Activated CD4-positive, alpha-beta T cell treated with anti-CD3 and anti-CD28 coated beads, Interleukin-2, amount 50 U/mL, for 24 hours (primary cell): ENCODE measurements at regions not wholly inside any gene's neighbourhood (a gene's known extent, or its start where the extent isn't known, plus 50 kb on each side); places are given as distances from the start of the nearest gene placed in this dataset.
A peak's percentile ranks its signal among the peaks of the same experiment; 100 is the strongest.

Experiments used
- DNase-seq, 2 donors: peaks; one replicate each; pipeline ENCODE4 v3.0.0-alpha.2; 2020; ENCODE audit warnings: low read depth in 1 of 2, low spot score in 1 of 2

DNA sequence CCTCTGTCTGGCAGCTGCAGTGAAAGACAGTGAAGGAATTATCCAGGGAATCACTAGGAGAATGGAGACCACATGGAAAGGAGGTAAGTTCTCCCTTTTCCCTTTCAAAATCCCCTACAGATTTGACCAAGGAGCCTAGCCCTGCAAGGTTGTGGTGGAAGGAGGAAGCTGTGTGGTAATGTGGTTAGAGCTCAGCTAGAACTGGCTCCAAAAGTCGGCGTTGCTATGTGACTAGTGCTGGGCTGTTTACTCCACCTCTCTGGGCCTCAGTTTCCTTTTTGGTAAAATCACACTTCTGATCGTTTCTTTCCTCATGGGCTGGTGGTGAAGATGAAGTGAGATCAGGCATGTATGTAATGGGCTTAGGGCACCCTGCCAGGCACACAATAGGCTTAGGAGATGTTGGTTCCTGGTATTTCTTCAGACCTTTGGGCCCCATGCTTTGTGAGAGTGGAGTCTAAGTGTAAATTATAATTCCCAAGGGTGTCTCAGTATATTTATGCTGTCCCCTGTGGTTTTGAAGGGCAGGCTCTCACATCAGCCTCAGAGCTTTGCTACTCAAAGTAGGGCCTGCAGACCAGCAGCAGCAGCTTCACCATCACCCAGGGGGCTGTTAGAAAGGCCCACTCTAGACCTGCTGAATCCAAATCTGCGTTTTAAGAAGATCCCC lies 183.7 kb upstream of the BCOR start:
- no peak for DNase-seq

GRCh38 chrX:40279762-40280161 lies 182.0 kb upstream of the BCOR start:
- no peak for DNase-seq

DNA sequence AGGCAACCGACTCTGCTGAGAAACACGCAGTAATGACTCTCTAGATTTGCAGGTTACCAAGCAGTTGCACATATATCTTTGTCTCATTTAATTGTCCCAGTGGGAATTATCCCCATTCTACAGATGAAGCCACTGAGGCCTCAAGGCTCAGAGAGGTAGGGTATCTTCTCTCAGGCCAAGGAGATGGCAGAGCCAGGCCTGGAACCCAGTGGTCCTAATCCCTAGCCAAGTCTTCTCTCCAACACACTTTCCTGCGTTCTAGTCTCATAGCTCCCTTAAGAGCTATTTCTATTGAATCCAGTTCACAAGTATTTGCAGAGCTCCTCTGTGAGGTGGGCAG lies 181.3 kb upstream of the BCOR start:
- DNase-seq, result no peak

- no peak for DNase-seq
Observed at GRCh38 chrX:40278340-40279090, 180.8 kb upstream of the BCOR start.

GRCh38 chrX:40277672-40278071 lies 179.9 kb upstream of the BCOR start:
- DNase-seq, result no peak

DNA sequence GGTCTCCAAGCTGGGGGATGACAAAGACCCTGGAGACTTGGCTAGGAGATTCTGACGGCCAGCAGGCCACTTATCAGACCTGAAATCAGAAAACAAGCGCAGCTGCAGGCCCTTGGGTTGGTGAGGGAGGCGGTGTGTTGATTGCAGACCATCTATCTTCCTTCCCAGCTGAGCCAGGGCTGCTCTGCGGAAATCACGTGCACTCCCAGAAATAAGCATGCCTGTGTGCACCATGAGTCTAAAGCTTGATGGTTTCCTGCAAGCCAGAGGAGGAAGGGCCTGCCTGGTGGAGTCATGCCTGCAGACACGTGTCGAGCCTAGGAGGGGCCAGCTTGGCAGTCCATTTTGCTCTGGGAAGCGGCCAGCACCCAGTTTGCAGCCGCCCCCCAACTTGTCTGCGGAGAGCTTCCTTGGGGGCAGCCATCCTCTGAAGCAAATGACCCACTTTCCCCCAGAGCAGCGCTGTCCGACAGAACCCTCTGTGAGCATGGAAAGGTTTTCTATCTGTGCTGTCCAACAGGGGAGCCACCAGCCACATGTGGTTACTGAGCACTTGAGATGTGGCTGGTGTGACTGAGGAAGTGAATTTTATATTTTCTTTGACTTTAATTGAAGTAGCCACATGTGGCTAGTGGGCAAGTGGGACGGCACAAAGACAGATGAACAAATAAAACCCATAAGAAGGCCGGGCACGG lies 175.7 kb upstream of the BCOR start:
- no peak for DNase-seq

GRCh38 chrX:40272776-40273175 lies 175.0 kb upstream of the BCOR start:
- DNase-seq, result no peak

DNA sequence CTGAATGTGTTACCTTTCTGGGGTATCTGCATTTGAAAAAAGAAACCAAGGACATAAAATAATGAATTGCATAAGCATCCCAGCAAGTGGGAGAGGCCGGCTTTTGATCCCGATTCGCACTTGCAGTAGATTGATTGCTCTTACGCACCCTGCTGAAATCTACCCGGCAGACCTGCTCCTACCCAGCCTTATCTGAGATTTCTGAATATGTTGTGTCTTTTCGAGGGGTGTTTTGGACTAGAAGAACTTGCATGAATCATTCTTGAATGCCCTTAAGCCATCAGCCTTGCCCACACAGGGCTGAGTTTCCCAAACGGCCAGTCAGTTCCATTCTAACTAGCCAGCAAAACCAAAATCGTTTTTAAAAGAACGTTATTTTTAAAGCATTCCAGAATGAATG lies 174.4 kb upstream of the BCOR start:
- no peak for DNase-seq

DNA sequence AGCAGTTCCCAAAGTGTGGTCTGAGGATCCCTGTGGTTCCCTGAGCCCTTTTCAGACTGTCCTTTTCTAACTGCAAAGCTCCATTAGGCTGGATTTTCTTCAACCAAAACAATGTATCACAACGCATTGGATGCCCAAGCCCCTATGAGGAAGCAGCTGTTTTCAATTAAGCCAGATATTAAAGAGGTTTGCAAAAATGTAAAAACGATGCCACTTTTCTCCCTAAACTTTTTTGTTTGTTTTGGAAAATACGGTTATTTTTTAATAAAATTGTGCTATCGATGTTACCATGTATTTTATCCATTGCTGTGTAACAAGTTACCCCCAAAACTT lies 170.4 kb upstream of the BCOR start:
- DNase-seq, result no peak

- DNase-seq, result no peak
Observed at GRCh38 chrX:40267334-40268187, 169.8 kb upstream of the BCOR start.

DNA sequence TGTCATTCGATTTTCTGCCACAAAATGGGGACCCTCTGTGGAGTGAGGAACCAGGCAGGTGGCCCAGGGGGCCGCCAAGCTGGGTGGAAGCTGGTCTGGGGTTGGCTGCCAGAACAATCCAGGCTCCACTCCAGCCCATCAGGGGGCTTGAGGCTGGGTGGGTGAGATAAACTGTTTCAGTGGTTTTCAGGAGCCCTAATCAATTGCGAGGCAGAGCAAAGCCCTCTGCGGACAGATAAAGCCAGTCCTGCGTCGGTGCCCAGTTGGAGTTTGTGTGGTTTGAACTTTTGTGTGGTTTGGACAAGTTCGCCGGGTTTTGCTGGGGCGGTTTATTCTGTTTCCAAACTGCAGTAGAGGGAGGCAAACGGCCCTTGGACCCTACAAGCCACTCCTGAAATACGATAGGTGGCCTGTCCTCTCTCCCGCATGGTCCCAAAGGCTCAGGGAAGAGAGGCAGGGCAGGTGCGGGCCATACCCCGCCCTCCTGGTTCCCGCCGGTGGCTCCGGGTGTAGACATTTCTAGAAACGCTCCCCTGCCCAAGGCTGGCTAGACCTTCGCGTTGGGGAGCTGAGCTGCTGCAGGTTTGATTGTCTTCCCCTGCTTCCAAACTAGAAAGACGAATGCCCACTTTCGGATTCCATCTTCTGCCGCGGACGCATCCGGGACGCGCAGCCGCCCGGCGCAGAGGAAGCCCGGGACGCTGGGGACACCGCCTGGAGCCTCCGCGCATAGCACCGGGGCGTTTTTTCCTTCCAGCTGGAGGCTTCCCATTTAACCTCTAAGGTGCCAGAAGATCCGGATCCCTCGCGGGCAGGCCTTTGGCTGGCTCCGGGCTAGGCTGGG lies 169.0 kb upstream of the BCOR start:
- DNase-seq, result peak; percentile 7 to 42

- no peak for DNase-seq
Observed at GRCh38 chrX:40265936-40266335, 168.2 kb upstream of the BCOR start.

DNA sequence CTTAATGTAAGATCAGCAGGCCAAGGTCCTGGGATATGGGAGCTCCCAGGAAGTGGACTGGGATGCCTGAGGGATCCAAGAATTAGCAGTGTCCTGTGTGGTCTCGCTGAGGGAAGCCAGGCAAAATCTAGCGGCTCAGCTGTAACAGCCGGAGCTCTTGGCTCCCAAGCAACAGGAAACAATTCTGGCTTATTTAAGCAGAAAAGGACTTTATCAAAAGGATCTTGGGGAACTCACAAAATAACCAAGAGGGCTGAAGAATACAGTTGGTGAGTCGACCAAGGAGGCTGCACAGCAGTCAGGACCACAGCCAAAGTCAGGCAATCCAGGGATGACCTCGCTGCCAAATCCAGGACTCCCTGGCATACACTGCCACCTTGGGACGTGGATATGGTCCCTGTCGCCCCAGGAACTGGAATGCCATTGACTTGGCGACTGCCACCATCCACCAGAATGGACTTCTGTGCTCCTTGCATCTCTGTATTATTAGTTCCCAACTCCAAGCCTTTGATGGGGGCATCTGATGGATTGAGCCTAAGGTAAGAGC lies 165.3 kb upstream of the BCOR start:
- no peak for DNase-seq

DNA sequence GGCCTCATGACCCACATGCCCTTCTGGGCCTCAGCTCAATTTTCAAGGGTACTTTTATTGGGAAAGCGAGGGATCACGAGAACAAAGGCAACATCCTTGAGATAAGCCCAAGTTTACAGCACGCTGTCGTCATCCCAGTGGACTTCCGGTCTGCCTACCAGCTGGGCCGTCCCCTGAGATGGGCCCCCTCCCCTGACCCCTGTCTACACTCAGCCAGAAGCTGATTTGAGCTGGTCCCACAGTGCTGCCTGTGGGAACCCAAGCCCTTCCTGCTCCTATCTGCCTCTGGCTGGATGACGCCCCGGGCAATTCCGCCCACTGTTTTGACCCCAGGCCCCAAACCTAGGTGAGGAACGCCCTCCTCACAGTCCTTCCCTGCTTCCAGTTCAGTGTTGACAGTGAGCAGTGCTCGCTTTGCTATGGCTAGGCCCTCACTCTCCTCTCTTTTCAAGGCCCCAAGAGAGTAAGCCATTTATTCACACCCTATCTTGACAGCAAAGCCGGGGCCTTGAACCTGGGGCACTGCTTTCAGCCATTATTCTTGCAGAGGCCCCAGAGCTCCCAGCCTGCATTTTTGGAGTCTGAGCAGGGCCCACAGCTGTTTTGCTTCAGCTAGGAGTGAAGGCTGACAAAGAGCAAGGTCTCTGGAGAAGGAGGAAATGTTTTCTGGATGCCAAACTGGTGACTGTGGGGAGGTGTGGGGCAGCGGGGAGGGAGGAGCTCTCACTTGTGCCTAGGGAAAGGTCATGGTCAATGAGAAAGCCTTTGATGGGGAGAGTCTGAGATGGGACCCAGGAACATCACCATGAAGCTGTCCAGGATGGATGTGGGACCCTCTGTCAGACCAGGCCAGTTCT lies 164.6 kb upstream of the BCOR start:
- no peak for DNase-seq

GRCh38 chrX:40261833-40262156 lies 164.0 kb upstream of the BCOR start:
- no peak for DNase-seq

GRCh38 chrX:40260146-40260747 lies 162.5 kb upstream of the BCOR start:
- no peak for DNase-seq

- DNase-seq, result no peak
Observed at GRCh38 chrX:40258909-40259308, 161.2 kb upstream of the BCOR start.

DNA sequence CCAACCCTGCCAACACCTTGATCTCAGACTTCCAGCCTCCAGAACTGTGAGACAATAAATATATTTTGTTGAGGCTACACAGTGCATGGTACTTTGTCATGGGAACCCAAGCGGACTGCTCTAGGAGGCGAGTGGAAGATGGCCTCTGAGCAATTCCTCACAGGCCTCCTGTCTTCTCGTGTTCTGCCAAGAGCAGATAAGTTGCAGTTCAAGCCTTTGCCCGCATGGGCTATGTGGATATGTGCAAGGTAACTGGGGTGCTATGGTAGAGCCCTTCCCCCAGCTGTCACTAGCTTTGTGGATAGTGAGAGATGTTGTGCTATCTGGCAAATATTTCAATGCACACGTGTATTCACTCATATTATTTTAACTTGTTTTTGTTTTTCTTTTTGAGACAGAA lies 156.0 kb upstream of the BCOR start:
- no peak for DNase-seq

GRCh38 chrX:40249582-40249981 lies 151.8 kb upstream of the BCOR start:
- DNase-seq, result no peak
